GM12878 (cell line): ENCODE measurements at regions not wholly inside any gene's neighbourhood (a gene's known extent, or its start where the extent isn't known, plus 50 kb on each side); places are given as distances from the start of the nearest gene placed in this dataset.

Source experiments
- ASH2L ChIP-seq: fragments of 300-600, 200-600 bp; sonication (generic); IDR thresholded peaks from 2 replicates; pipeline ENCODE4 v1.6.1; 2017; ENCODE audit warnings: low read depth, mild to moderate bottlenecking, borderline replicate concordance
- CHD4 ChIP-seq: fragments of 200-600 bp; sonication (generic); IDR thresholded peaks from 2 replicates; pipeline ENCODE4 v1.6.1; 2016; ENCODE audit warnings: mild to moderate bottlenecking
- EP300 ChIP-seq, 2 experiments: fragments of 150-350 bp in 1 of 2; IDR thresholded peaks; 2 replicates each; pipeline ENCODE4 v1.6.1; 2011 to 2012; ENCODE audit warnings: low read depth in 2 of 2, low read length in 2 of 2, borderline replicate concordance in 1 of 2, improper control_type of control experiment in 1 of 2, inconsistent platforms in 1 of 2; ENCODE audit not compliant: control insufficient read depth in 1 of 2
- PAX5 ChIP-seq: IDR thresholded peaks from 2 replicates; pipeline ENCODE4 v1.6.1; 2011; ENCODE audit warnings: low read depth, low read length, borderline replicate concordance
- POLR2A ChIP-seq: IDR thresholded peaks from 2 replicates; pipeline ENCODE4 v1.6.1; 2011; ENCODE audit warnings: low read depth, mild to moderate bottlenecking, low read length
- POLR2AphosphoS5 ChIP-seq: IDR thresholded peaks from 2 replicates; pipeline ENCODE4 v1.6.1; 2011; ENCODE audit warnings: mild to moderate bottlenecking, low read length, inconsistent platforms
- TF ChIP-seq, protein P1 (sequence below), 3 experiments: IDR thresholded peaks in 2 of 3; conservative IDR thresholded peaks in 1 of 3; 2 replicates each; pipeline ENCODE4 v1.5.1; 2011; ENCODE audit warnings: low read depth in 3 of 3, low read length in 3 of 3, mild to moderate bottlenecking in 3 of 3, control low read depth in 2 of 3, moderate library complexity in 2 of 3, inconsistent platforms in 1 of 3, mixed read lengths in 1 of 3; ENCODE audit not compliant: control insufficient read depth in 2 of 3, insufficient read depth in 1 of 3; ENCODE audit errors: extremely low read depth in 1 of 3
- TF ChIP-seq, protein P2 (sequence below): IDR thresholded peaks from 2 replicates; pipeline ENCODE4 v1.6.1; 2011; ENCODE audit warnings: borderline replicate concordance, low read depth, mild to moderate bottlenecking, moderate library complexity, mixed read lengths, low read length; ENCODE audit not compliant: insufficient read depth; ENCODE audit errors: extremely low read length

DNA sequence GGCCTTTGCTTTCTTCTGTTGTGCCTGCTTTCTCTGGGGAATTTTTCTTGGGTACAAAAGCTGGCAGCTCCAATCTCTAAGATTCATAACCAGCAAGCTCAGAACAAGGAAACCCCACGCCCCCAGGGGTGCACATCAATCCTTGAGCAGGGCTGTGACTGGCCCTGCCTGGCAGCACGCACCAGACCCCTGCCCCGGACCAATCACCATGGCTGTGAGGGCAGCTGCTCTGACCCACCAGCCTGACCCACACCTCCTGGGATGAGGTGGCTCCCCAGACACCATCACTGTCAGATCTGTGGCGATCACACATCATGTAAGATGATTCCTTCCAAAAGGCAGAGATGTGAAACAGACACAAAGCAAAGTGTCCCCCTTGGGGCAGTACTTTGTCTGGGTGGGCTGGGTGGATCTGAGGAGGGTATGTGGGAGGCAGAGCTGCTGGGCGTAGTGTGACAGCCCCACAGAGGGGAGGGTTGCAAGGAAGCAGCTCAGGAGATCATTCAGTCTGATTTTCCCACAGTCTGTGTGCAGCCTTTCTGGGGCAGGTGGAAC, 175.5 kb upstream of the SHH start:
- TF ChIP-seq POLR2AphosphoS5 (no peak), POLR2A (no peak), ASH2L (no peak), CHD4 (no peak), EP300 (IDR thresholded peaks at IDR 0.05; ENCODE audit: borderline replicate concordance in 1 of 2, control insufficient read depth in 1 of 2, low read depth in 2 of 2, low read length in 2 of 2) (no peak), PAX5 (no peak)
- TF ChIP-seq, protein P1, sequence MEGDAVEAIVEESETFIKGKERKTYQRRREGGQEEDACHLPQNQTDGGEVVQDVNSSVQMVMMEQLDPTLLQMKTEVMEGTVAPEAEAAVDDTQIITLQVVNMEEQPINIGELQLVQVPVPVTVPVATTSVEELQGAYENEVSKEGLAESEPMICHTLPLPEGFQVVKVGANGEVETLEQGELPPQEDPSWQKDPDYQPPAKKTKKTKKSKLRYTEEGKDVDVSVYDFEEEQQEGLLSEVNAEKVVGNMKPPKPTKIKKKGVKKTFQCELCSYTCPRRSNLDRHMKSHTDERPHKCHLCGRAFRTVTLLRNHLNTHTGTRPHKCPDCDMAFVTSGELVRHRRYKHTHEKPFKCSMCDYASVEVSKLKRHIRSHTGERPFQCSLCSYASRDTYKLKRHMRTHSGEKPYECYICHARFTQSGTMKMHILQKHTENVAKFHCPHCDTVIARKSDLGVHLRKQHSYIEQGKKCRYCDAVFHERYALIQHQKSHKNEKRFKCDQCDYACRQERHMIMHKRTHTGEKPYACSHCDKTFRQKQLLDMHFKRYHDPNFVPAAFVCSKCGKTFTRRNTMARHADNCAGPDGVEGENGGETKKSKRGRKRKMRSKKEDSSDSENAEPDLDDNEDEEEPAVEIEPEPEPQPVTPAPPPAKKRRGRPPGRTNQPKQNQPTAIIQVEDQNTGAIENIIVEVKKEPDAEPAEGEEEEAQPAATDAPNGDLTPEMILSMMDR (IDR thresholded peaks at IDR 0.05 in 2 of 3, conservative IDR thresholded peaks at IDR 0.05 in 1 of 3; ENCODE audit: control insufficient read depth in 2 of 3, extremely low read depth in 1 of 3, insufficient read depth in 1 of 3, low read depth in 3 of 3, low read length in 3 of 3), result no peak
- TF ChIP-seq, protein P2, sequence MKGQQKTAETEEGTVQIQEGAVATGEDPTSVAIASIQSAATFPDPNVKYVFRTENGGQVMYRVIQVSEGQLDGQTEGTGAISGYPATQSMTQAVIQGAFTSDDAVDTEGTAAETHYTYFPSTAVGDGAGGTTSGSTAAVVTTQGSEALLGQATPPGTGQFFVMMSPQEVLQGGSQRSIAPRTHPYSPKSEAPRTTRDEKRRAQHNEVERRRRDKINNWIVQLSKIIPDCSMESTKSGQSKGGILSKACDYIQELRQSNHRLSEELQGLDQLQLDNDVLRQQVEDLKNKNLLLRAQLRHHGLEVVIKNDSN, result no peak
